ENCODE measurements at regions not wholly inside any gene's neighbourhood (a gene's known extent, or its start where the extent isn't known, plus 50 kb on each side); places are given as distances from the start of the nearest gene placed in this dataset.

DNA sequence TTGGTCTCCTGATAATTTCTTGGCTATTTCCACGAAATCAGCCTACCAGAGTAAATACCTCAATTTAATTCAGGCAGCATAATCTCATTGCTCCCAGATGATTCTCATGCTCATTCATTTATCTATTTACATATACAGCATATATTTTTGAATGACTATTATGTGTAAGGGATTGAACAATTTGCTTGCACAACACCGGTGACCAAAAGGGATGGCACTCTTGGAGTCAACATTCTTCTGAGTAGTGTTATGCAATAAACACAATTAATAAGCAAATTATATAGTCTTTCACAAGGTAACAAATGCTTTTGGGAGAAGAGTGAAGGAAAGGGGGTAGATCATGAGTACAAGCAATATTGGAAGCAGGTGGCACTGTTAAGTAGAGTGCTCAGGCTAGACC, 1015.3 kb downstream of the ARAP2 start:
- DNase-seq = no peak

DNA sequence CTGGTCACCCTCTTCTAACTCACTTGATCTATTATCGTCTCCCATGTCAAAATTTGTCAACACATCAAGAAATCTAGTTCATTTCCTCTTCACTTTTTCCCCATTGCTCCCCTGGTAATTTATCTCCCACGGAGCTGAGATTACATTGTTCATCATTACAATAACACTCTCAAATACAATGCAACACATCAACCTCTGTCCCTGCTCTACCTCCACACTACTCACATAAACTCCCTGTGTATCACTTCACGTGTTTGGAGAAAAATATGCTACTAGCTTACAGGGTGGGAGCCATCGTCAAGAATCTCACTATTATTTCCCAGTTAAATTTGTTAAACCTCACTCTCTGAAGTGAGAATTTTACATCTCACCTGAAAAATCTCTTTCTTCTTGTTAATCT, 1006.4 kb downstream of the ARAP2 start:
- DNase-seq = no peak

DNA sequence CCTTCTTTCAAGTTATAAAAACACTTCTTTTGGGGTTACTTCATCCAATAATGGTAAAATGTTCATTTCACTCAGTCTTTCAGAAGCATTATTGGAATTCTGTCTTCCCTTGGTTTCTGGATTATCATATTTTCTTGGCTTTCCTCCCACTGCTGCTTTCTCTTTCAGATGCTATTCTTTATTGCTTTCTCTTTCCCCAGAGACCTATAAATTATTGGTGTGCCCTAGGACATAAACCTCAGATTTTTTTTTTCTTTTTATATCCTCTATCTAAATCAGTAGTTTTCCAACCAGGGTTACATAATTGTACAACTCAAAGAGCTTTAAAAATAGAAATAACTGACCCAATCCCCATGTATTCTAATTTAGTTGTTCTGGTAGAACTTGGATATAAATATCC, 1005.5 kb downstream of the ARAP2 start:
- no peak for DNase-seq

DNA sequence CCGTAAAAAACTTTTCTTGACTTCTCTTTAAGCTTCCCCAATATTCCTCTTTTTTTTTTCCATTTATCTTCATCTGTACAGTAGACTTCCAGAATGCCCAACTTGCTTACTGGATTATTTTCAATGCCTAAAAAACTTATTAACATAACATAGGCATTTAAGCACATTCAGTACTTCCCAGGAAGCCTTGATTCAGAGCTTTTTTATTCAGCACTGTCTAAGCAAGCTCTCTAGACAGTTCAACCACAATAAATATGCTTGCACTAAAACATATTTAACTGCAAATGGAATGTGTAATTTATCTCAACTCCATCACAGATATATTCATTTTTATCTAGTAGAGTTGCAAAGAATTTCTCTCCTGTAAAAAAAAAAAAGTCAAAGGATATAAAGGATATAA, 997.8 kb downstream of the ARAP2 start:
- no peak for DNase-seq

DNA sequence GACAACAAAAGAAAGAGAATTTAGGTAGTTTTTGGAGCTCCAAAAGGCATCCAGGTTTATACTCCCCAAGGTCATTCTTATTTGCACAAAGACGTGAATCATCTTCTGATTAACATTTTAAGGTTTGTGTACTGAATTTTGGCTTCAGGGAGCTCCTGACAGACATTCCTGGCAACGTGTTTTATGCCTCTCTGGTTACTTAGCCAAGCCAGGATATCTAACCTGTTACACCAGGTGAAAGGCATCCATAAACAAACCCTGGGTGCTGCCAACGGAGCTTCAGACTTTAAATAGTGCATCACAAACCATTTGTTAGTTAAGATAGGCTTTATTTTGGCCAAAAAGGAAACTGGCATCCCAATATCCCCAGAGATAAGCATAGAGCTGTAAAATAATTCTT, 997.3 kb downstream of the ARAP2 start:
- DNase-seq = no peak

DNA sequence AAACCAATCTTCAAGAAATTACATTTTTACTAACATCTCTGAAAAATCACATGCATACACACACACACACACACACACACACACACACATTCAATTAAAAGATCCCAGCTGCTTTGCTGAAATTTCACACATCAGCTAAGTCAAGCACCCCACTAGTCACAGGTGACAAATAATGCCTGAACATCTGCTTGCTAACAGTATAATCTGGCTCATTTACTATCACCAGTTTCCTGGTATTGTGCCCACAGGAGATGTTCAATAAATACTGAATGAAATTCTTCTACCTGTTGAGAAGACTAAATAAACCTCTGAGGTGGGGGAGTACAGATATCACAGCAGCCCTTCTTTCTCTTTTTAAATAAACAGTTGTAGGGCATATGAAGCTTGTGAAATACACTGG, 994.0 kb downstream of the ARAP2 start:
- DNase-seq = no peak

DNA sequence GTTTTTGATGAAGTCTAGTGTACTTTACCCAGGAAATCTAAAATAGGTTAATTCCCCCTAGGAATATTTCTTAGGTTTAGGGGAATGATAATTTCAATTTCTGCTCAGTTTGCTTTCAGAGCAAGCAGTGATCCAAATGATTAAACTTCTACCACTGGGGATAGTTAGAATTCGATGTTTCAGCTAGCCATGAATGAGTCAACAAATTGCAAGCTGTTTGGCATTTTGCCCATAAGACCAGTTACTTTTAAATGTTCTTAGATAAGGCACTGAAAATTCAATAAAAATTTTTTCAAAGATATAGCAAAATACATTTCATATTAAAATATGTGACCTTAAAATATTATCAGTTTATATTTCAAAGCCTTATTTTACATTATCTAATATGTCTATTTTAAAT, 993.6 kb downstream of the ARAP2 start:
- DNase-seq = no peak

DNA sequence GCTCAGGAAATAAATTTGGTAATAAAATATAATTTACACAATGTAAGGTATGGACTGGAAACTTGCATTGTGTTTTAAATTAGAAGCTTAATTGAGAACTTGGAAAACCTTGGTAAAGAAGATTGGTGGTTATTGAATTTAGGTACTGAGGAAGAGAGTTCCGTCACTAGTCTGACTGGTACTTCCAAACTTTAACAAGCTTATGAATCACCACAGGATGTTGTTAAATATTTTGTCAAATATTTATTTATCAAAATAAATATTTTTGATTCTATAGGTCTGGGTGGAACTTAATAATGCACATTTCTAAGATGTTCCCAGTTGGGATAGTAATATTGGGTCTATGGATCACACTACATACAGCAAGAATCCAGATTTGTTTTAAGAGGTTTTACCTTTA, 992.2 kb downstream of the ARAP2 start:
- no peak for DNase-seq

DNA sequence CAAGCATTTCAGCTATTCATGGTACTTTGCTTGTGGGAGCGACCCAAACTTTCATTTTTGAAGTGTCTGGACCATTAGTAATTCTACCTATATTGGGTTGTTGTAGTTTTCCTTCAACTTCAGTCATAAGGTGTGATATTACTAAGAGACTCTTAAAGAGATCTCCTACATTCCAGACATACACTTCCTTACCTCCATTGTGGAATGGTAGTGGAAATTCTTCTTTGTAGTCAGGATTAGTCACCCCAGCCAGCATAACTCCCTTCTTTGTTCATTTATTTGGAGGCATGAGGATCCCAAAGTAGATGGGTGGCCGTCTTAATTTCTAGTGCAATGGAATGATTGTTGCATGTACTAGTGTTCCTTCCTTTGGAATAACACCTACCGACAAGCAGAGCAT, 991.4 kb downstream of the ARAP2 start:
- DNase-seq = no peak

DNA sequence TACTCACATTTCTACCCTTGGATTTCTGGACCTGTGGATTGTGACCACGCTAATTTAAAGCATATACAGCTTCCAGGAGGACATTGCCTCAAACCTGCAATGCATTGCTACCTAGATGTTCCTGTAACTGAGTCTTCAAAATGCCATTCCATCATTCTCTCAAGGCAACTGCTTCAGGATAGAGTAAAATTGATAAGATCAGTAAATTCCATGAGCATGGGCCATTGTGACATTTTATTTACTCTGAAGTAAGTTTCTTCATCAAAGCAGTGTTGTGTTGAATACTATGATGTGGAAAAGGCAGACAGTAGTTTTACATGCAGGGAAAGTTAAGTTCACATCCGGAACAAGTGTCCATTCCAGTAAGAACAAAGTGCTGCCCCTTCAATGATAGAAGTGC, 991.0 kb downstream of the ARAP2 start:
- DNase-seq = no peak

DNA sequence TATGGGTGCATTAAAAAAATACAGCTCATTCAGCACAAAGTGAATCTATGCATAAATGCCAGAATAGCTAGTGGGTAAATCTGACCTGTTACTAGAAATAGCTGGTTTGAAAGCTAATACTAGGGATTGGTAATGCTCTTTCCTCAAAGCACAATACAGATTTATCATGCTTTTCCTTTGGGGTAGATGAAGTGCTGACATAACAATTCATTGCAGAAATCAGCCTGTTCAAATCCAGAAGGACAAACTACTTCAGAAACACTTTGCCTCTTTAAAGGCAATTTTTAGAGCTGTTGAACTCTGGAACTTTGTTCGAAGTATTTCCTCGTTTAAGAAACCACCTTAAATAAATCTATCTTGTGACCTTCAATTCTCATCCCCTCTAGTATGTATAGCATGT, 957.9 kb downstream of the ARAP2 start:
- no peak for DNase-seq

DNA sequence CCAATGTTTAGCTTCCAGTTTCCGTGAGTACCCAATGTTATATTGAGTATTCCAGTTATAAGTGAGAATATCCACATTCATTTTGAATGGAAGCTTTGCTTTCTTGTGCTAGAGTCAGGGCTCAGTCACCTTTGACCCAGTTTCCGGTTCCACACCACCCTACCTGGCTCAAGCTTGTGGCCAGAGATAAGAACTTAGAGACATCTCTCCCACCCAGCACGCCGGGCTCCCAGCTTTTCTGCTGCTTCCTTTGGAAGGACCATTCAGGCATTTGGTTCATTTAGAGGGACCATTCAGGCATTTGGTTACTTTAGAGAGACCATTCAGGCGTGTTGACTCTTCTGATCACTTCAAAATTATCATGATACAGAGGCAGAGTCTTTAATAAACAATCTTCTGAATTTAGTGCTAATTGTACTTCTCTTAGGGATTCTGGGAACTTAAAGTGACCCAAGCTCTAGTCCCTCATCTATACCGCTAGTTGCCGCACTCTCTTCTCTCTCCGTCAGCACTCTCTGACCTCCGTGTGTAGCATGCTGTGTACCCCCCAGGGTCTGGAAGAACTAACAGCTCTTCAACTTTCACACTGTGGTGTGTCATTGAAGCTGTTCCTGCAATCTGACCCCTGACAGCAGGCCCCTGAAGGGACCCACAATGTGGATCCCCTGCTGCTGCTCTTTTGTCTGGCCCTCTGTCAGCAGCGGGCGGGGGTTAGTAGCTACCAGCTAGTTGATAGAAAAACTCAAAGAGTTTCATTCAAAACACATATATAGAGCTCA, 943.1 kb downstream of the ARAP2 start:
- no peak for DNase-seq

DNA sequence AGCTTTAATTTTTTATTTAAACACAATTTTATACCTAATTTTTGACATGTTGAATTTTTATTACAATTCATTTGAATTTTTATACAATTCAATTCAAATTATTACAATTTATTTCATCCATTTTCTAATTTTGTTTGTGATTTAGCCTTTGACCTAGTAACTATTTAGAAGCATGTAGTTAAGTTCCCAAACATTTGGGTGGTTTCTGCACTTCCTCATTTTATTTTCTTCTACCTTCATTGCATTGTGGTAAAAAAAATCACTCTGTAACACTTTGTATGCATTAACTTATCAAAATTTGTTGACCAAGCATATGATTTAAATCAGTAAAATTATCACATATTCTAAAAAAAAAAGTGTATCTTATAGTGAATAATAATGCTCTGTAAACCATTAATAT, 928.9 kb downstream of the ARAP2 start:
- no peak for DNase-seq

DNA sequence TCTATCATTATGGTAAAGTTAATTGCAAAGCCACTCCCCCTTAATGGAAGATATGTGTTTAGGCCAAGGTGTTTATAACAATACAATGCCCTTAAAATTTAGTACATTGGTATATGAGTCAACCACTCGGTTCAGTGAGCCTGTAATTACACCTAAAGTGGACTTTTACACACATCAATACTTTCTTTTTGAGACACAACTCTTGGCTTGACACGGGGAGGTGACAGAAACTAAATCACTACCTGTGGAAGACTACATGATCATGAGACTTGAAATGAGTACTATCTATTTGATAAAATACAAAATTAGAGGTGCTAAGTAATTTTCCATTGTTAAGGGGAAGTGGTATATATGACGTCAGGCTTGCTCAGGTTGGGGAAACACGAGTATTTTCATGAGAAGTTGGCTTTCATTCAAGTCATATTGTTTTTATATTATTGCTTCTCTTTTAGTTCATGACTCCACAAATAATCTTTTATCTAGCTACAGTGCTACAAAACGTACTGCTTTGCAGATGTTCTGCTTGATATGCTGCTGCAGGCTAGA, 918.3 kb downstream of the ARAP2 start:
- no peak for DNase-seq

DNA sequence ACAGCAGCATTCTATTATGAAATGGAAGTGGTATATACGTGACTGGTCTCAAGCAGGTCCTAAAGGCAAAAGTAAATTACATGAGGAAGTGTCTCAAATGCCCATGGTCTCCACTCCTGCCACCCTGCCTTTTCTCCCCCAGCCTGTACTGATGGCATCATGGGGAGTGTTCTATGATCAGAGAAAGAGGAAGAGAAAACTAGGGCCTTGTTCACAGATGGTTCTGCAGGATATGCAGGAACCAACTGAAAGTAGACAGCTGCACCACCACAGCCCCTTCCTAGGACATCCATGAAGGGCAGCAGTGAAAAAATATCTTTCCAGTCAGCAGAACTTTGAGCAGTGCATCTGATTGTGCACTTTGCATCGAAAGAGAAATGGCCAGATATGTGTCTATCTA, 901.5 kb downstream of the ARAP2 start:
- no peak for DNase-seq

DNA sequence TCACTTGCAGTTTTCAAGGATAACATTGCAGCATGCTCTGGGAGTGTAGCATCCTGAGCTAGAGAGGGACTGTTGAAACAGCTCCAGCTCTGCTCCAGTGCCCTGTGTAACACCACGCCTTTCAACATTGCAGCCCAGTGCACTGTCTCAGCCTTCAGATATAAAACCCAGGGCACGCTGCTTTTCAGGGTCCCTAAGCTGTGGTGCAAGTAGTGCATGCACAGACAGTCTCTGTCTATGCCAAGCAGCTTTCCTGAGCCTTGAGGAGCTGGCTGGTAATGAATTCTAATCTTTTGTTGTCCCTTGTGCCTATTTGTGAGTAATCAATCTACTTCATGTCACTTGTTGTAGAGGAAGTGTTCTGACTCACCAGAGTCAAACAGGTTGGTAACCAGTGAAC, 897.0 kb downstream of the ARAP2 start:
- no peak for DNase-seq

DNA sequence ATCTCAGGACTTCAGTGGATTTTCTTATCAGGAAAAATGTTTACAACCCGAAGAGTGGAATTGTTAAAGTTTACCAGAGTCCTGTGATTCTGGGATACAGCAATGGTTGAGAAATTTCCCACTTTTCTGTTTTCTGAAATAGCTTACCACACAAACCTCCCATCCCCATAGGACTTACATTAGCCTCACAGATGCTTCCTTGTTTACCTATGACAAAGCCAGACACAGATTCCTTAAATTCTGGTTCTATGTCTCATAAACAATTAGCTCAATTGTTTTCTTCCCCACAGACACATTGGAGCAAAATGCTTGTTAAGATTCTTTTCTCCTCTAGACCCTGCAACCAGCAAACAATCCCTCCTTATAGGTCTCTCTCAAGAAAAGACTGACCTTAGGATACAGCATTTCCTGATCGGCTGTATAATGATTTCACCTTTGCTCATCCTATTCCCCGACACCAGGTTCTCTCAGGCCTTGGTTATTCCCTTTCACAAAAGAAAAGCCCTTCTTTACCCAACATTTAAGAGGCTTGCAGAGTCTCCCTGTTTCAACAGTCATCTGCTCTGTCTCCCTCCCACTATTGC, 886.2 kb downstream of the ARAP2 start:
- DNase-seq = no peak

DNA sequence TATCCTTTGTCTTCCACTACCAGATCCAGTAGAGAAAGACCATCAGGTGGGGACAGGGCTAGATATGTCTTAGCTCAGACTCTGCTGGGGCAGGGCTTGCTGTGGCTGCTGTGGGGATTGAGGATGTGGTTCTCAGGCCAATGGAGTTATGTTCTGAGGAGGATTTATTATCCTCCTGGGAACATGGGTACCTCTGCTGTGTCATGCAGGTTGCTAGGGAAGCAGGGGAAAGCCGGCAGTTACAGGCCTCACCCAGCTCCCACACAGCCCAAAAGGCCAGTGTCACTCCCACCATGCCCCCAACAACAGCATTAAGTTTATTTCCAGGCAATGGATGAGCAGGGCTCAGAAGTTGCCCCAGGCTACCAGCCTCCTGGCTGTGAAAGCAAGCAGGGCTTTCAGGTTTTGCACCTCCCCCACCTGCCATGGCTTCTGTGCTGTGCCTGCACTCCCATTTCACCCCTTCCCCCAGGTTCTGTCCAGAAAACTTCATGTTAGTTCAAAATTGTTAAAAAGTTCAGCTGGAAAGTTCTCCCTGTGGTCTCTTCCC, 879.9 kb downstream of the ARAP2 start:
- no peak for DNase-seq

DNA sequence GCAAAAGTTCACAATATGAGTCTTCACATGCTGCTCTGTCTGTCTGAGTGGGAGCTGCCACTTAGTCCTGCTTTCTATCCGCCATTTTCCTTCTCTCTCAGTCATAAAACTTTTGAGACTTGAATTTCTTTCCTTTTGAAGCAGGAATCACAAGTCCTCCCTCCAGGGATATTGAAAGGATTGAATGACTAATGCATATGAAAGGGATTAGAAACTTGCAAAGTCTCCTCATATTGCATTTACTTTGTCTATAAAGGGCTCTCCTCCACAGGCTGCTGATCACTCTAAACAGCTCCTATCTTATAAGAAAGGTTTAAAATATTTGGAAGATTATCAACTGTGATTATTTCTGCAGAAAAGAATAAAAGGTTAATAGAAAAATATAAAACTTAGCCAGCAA, 879.1 kb downstream of the ARAP2 start:
- DNase-seq = no peak

DNA sequence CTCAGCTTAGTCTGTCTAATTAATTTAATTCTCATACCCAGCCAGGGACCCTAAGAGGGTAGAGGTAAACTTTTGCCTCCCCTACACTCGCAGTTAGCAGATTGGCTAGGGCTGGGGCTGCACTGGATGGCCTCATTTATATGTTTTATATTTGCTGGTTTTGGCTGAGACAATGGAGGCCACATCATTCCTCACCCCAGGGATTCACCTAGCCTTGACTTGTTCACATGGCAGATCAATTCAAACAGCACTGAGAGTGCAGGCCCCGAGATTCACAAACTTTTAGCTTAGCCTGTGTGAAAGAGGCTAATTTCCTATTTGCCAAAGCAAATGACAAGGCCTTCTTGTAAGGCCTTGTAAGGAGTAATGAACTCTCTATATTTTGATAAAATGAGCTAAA, 844.4 kb downstream of the ARAP2 start:
- DNase-seq = no peak

DNA sequence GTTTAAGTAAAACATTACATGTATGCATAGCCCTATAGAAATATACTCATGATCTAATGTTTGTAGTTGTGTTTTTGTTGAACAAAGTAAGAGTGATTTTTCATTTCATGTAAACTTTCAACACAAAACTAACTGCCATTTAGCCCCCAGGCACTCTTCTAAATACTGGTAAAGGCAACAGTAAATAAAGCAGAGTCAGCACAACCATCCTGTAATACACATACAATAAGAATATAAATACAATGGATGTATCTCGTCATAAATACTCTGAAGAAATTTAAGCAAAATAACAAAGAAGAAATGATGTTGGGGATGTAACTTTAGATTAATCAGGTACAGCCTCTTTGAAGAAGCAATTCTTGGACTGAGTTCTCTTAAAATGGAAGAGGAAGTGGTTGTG, 821.2 kb downstream of the ARAP2 start:
- DNase-seq = no peak

DNA sequence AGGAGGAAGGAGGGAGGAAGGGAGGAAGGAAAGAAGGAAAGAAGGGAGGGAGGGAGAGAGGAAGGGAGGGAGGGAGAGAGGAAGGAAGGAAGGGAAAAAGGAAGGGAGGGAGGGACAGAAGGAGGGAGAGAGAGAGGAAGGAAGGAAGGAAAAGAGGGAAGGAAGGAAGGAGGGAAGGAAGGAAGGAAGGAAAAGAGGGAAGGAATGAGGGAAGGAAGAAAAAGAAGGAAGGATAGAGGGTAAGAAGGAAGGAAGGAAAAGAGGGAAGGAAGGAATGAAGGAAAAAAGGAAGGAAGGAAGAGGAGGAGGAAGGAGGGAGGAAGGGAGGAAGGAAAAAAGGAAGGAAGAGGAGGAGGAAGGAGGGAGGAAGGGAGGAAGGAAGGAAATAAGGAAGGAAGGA, 796.8 kb downstream of the ARAP2 start:
- no peak for DNase-seq

DNA sequence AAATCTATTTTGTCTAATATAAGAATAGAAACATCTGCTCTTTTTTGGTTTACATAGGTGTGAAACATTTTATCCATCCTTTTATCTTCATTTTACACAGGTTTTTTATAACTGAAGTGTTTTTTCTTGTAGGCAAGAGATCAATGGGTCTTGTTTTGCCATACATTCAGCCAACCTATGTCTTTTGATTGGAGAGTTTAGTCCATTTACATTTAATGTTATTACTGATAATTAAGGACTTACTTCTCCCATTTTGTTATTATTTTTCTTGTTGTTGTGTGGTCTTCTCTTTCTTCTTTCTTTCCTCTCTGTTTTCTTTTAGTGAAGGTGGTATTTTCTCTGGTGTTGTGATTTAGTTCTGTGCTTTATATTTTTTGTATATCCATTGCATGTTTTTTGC, 785.3 kb downstream of the ARAP2 start:
- DNase-seq = no peak

DNA sequence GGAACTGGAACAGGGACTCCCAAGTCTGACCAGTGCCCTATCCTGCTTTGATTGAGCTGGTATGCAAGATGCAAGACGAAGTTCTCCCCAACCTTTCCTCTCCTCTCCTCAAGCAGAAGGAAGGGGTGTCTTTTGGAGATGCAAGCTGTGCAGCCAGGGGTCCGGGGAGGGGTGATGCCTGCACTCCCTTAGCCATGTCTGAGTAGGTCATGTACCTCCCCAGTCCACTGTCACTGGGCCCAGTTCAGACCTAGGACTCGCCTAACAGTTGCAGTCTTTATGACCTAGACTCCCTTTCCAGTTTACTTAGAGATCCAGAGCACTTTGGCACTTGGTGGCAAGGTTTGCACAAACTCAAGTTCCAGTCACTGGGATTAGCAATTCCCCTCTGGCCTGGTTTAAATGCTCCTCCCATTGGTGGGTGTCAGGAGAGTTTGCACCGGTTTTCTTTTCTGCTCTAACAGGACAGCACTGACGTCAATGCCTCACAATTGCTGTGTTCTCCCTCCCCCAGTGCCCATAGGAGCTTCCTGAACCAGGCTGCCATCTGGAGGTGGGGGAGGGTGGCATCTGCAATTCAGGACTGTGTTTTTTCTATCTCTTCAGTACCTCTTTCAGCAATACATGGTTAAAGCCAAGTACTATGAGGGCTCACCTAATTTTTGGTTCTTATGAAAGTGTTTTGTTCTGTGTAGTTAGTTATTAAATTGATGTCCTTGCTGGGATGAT, 782.2 kb downstream of the ARAP2 start:
- DNase-seq = no peak
